Uterus (tissue), 2 donors: ENCODE measurements at regions not wholly inside any gene's neighbourhood (a gene's known extent, or its start where the extent isn't known, plus 50 kb on each side); places are given as distances from the start of the nearest gene placed in this dataset.

Source experiments
- CTCF ChIP-seq, 4 experiments: fragments of 200-600 bp in 2 of 4; fragments of 450-650 bp in 2 of 4; sonication (generic) in 2 of 4; IDR thresholded peaks; one replicate each; pipeline ENCODE4 v1.5.1; 2016 to 2019; ENCODE audit warnings: antibody characterized with exemption in 4 of 4, mild to moderate bottlenecking in 2 of 4, moderate library complexity in 1 of 4
- POLR2A ChIP-seq, 2 donors: fragments of 450-650 bp; IDR thresholded peaks; one replicate each; pipeline ENCODE4 v1.6.1; 2016; ENCODE audit warnings: antibody characterized with exemption in 2 of 2, mild to moderate bottlenecking in 1 of 2, moderate library complexity in 1 of 2

- no peak for TF ChIP-seq CTCF (IDR thresholded peaks at IDR 0.05)
- TF ChIP-seq POLR2A (IDR thresholded peaks at IDR 0.05): no peak
Measured at GRCh38 chr20:52056203-52057062, 135.1 kb downstream of the ZFP64 start.
